HCT116 (cell line): ENCODE measurements at regions not wholly inside any gene's neighbourhood (a gene's known extent, or its start where the extent isn't known, plus 50 kb on each side); places are given as distances from the start of the nearest gene placed in this dataset.

Experiments
- ATAC-seq: fragments of 200-7000 bp; cut with Tn5 transposase; 2 replicates; pipeline ENCODE4 v1.9.1; 2020; ENCODE audit warnings: mild to moderate bottlenecking, moderate library complexity
- BruUV-seq: library from RNA; stranded (reverse); fragments of 400-500 nt; replicated peaks from 2 replicates; lab custom pipeline; 2021; lab: Mats Ljungman, UMichigan
- CTCF ChIA-PET: fragments of 300-600 bp; sonication (Branson Sonifier 250); formaldehyde crosslinking; loops from one replicate; lab custom pipeline; 2021; ENCODE audit warnings: antibody characterized with exemption; lab: Charles Lee
- POLR2A ChIA-PET: fragments of 300-600, 350-600 bp; sonication (Branson Sonifier 250); formaldehyde crosslinking; loops from one replicate; lab custom pipeline; 2021; ENCODE audit warnings: antibody characterized with exemption; lab: Charles Lee
- RAD21 ChIA-PET, 2 experiments: fragments of 300-600 bp; sonication (Branson Sonifier 250); formaldehyde crosslinking; loops; one replicate each; lab custom pipeline; 2023; ENCODE audit warnings: low total read pairs in 2 of 2; ENCODE audit not compliant: uncharacterized antibody in 2 of 2, unreplicated experiment in 2 of 2, low non-redundant PET in 1 of 2; lab: Charles Lee
- DNase-seq: peaks from one replicate; pipeline ENCODE4 v3.0.0-alpha.2; 2010; ENCODE audit warnings: low read depth, low spot score
- H2AFZ ChIP-seq: fragments of 200-600 bp; shearing (Covaris generic), sonication (generic); 2 replicates; pipeline ENCODE4 v1.6.1; 2017; ENCODE audit warnings: low read depth, mixed run types, mixed read lengths, antibody characterized with exemption, low read length; ENCODE audit not compliant: poor library complexity, severe bottlenecking
- H3K27ac ChIP-seq: 2 replicates; pipeline ENCODE4 v1.5.1; 2012; ENCODE audit warnings: low read depth, low read length
- H3K27me3 ChIP-seq: fragments of 200-600 bp; sonication (generic); 2 replicates; pipeline ENCODE4 v1.6.1; 2016; ENCODE audit warnings: mixed run types, low read length, mixed read lengths; ENCODE audit not compliant: insufficient read depth
- H3K36me3 ChIP-seq, 2 experiments: fragments of 200-500 bp in 1 of 2; fragments of 200-600 bp in 1 of 2; sonication (Bioruptor generic) in 1 of 2; sonication (generic) in 1 of 2; 2 replicates each; pipeline versions ENCODE4 v1.5.1 to v1.6.1; 2014 to 2016; ENCODE audit warnings: low read length in 2 of 2, inconsistent platforms in 1 of 2, mixed read lengths in 1 of 2, mixed run types in 1 of 2; ENCODE audit not compliant: insufficient read depth in 2 of 2, control insufficient read depth in 1 of 2
- H3K4me1 ChIP-seq, 2 experiments: fragments of 200-600 bp in 1 of 2; sonication (generic) in 1 of 2; 2 replicates each; pipeline versions ENCODE4 v1.5.1 to v1.6.1; 2012 to 2017; ENCODE audit warnings: low read length in 2 of 2, inconsistent platforms in 1 of 2, mild to moderate bottlenecking in 1 of 2, mixed read lengths in 1 of 2, mixed run types in 1 of 2, moderate library complexity in 1 of 2; ENCODE audit not compliant: insufficient read depth in 2 of 2, control insufficient read depth in 1 of 2
- H3K4me2 ChIP-seq: fragments of 200-600 bp; sonication (generic); 2 replicates; pipeline ENCODE4 v1.6.1; 2017; ENCODE audit warnings: mixed run types, low read length, mixed read lengths
- H3K4me3 ChIP-seq, 2 experiments: fragments of 200-600 bp in 1 of 2; sonication (generic) in 1 of 2; replicated peaks in 1 of 2; 2 replicates each; pipeline ENCODE4 v1.5.1; 2011 to 2016; ENCODE audit warnings: low read length in 2 of 2, control low read depth in 1 of 2, low read depth in 1 of 2, mild to moderate bottlenecking in 1 of 2, mixed read lengths in 1 of 2, mixed run types in 1 of 2
- H3K79me2 ChIP-seq: fragments of 200-600 bp; sonication (generic); 2 replicates; pipeline ENCODE4 v1.6.1; 2017; ENCODE audit warnings: mild to moderate bottlenecking, mixed run types, low read length, moderate library complexity, mixed read lengths; ENCODE audit not compliant: insufficient read depth
- H3K9ac ChIP-seq: fragments of 200-600 bp; sonication (generic); 2 replicates; pipeline ENCODE4 v1.6.1; 2016; ENCODE audit warnings: low read length, mixed read lengths
- H3K9me2 ChIP-seq: fragments of 200-600 bp; sonication (generic), shearing (Covaris generic); 2 replicates; pipeline ENCODE4 v1.6.1; 2017; ENCODE audit warnings: mixed run types, mild to moderate bottlenecking, moderate library complexity; ENCODE audit not compliant: insufficient read depth
- H3K9me3 ChIP-seq, 2 experiments: fragments of 200-500 bp in 1 of 2; fragments of 200-600 bp in 1 of 2; sonication (Bioruptor generic) in 1 of 2; sonication (generic) in 1 of 2; 2 replicates each; pipeline ENCODE4 v1.6.1; 2014 to 2017; ENCODE audit warnings: low read length in 2 of 2, mixed read lengths in 2 of 2, inconsistent platforms in 1 of 2, low read depth in 1 of 2, mild to moderate bottlenecking in 1 of 2, mixed run types in 1 of 2, moderate library complexity in 1 of 2; ENCODE audit not compliant: control insufficient read depth in 1 of 2, insufficient read depth in 1 of 2
- H4K20me1 ChIP-seq: fragments of 200-600 bp; sonication (generic), shearing (Covaris generic); 2 replicates; pipeline ENCODE4 v1.6.1; 2017; ENCODE audit warnings: mixed run types, mild to moderate bottlenecking, moderate library complexity; ENCODE audit not compliant: insufficient read depth
- ATF3 ChIP-seq: IDR thresholded peaks from 2 replicates; pipeline ENCODE4 v1.6.1; 2012
- CBX3 ChIP-seq: IDR thresholded peaks from 2 replicates; pipeline ENCODE4 v1.6.1; 2012; ENCODE audit warnings: low read depth
- CTCF ChIP-seq, 3 experiments: fragments of 200-600 bp in 1 of 3; sonication (generic) in 1 of 3; IDR thresholded peaks in 2 of 3; conservative IDR thresholded peaks in 1 of 3; 2 replicates each; pipeline ENCODE4 v1.5.1; 2012 to 2017; ENCODE audit warnings: low read depth in 2 of 3, low read length in 2 of 3, antibody characterized with exemption in 1 of 3, borderline replicate concordance in 1 of 3, control low read depth in 1 of 3, mild to moderate bottlenecking in 1 of 3, mixed read lengths in 1 of 3, mixed run types in 1 of 3, moderate library complexity in 1 of 3; ENCODE audit not compliant: insufficient read depth in 1 of 3
- ELF1 ChIP-seq: IDR thresholded peaks from 2 replicates; pipeline ENCODE4 v1.6.1; 2012; ENCODE audit warnings: low read depth, borderline replicate concordance
- EZH2 ChIP-seq: fragments of 200-600 bp; sonication (generic); IDR thresholded peaks from 2 replicates; pipeline ENCODE4 v1.6.1; 2017; ENCODE audit warnings: antibody characterized with exemption, mixed run types
- EZH2phosphoT487 ChIP-seq: fragments of 200-600 bp; IDR thresholded peaks from 2 replicates; pipeline ENCODE4 v1.6.1; 2018; ENCODE audit warnings: antibody characterized with exemption, borderline replicate concordance
- FOSL1 ChIP-seq: IDR thresholded peaks from 2 replicates; pipeline ENCODE4 v1.6.1; 2012; ENCODE audit warnings: low read depth
- JUND ChIP-seq: IDR thresholded peaks from 2 replicates; pipeline ENCODE4 v1.6.1; 2012
- POLR2A ChIP-seq: IDR thresholded peaks from 2 replicates; pipeline ENCODE4 v1.7.0; 2011; ENCODE audit warnings: borderline replicate concordance; ENCODE audit not compliant: insufficient read depth, insufficient read length; ENCODE audit errors: extremely low read depth
- POLR2AphosphoS5 ChIP-seq: IDR thresholded peaks from 2 replicates; pipeline ENCODE4 v1.6.1; 2011; ENCODE audit warnings: mild to moderate bottlenecking, low read depth, low read length, moderate library complexity
- RAD21 ChIP-seq: IDR thresholded peaks from 2 replicates; pipeline ENCODE4 v1.6.1; 2012; ENCODE audit warnings: low read depth, mild to moderate bottlenecking
- REST ChIP-seq: IDR thresholded peaks from 2 replicates; pipeline ENCODE4 v1.6.1; 2012; ENCODE audit warnings: low read depth
- SIN3A ChIP-seq: IDR thresholded peaks from 2 replicates; pipeline ENCODE4 v1.6.1; 2012; ENCODE audit warnings: low read depth
- TCF7L2 ChIP-seq: IDR thresholded peaks from 2 replicates; pipeline ENCODE4 v1.7.0; 2011; ENCODE audit warnings: borderline replicate concordance, inconsistent platforms; ENCODE audit not compliant: insufficient read depth, insufficient read length; ENCODE audit errors: extremely low read depth
- ZNF274 ChIP-seq: fragments of 200-500 bp; sonication (Bioruptor generic); IDR thresholded peaks from 2 replicates; pipeline ENCODE4 v1.6.1; 2014; ENCODE audit warnings: mild to moderate bottlenecking, low read depth, low read length, inconsistent platforms
- intact Hi-C: fragments of 100-400 bp; cut with micrococcal nuclease; formaldehyde crosslinking; loops from 2 replicates; pipeline ENCODE4 v1.10.0; 2022

- ChIA-PET RAD21 (no interaction called here), CTCF (no interaction called here), POLR2A (no interaction called here)
- DNase-seq (no peak), ATAC-seq (no peak)
- TF ChIP-seq EZH2phosphoT487 (no peak), REST (no peak), POLR2A (no peak), JUND (no peak), ATF3 (no peak), CTCF (IDR thresholded peaks at IDR 0.05 in 2 of 3, conservative IDR thresholded peaks at IDR 0.05 in 1 of 3; ENCODE audit: borderline replicate concordance in 1 of 3, insufficient read depth in 1 of 3, low read depth in 2 of 3, low read length in 2 of 3) (no peak), SIN3A (no peak), EZH2 (no peak), POLR2AphosphoS5 (no peak), ELF1 (no peak), RAD21 (no peak), TCF7L2 (no peak), ZNF274 (no peak), FOSL1 (no peak), CBX3 (no peak)
- Histone ChIP-seq H3K4me1 (no peaks in the 10 kb centered on the region), H3K4me3 (no peak overlapping the region), H3K27me3 (no peaks in the 10 kb centered on the region), H3K9ac (no peak overlapping the region), H3K27ac (no peak overlapping the region), H3K79me2 (no peaks in the 10 kb centered on the region), H3K9me3 (no peaks in the 10 kb centered on the region), H2AFZ (no peak overlapping the region), H4K20me1 (no peaks in the 10 kb centered on the region), H3K36me3 (no peaks in the 10 kb centered on the region), H3K4me2 (no peak overlapping the region), H3K9me2 (no peaks in the 10 kb centered on the region)
- intact Hi-C loops = no loop called here
- BruUV-seq = no TSS peak
Observed at GRCh38 chr5:158524070-158524469, 575.6 kb downstream of the EBF1 start.
